Keratinocyte (primary cell): ENCODE measurements at regions not wholly inside any gene's neighbourhood (a gene's known extent, or its start where the extent isn't known, plus 50 kb on each side); places are given as distances from the start of the nearest gene placed in this dataset.

Experiments
- CTCF ChIP-seq, 3 experiments: IDR thresholded peaks in 1 of 3; conservative IDR thresholded peaks in 1 of 3; optimal IDR thresholded peaks in 1 of 3; 2 replicates in 2 of 3; 3 replicates in 1 of 3; pipeline versions ENCODE3 to v1.5.1; 2011; ENCODE audit warnings: low read length in 3 of 3, mild to moderate bottlenecking in 3 of 3, moderate library complexity in 2 of 3, control low read depth in 1 of 3, inconsistent platforms in 1 of 3; ENCODE audit not compliant: insufficient read depth in 2 of 3; ENCODE audit errors: extremely low read depth in 1 of 3
- EZH2 ChIP-seq: IDR thresholded peaks from one replicate; pipeline ENCODE4 v1.6.1; 2012; ENCODE audit warnings: inconsistent platforms, mild to moderate bottlenecking, low read length, moderate library complexity

- TF ChIP-seq CTCF (optimal IDR thresholded peaks at IDR 0.05 in 1 of 3, IDR thresholded peaks at IDR 0.05 in 1 of 3, conservative IDR thresholded peaks at IDR 0.05 in 1 of 3; ENCODE audit: extremely low read depth in 1 of 3, insufficient read depth in 2 of 3, low read length in 3 of 3): no peak
- TF ChIP-seq EZH2: no peak
Observed at GRCh38 chr5:51882647-51883046, 499.4 kb downstream of the ISL1 start.
